Upper lobe of left lung (tissue), 4 donors: ENCODE measurements at regions not wholly inside any gene's neighbourhood (a gene's known extent, or its start where the extent isn't known, plus 50 kb on each side); places are given as distances from the start of the nearest gene placed in this dataset.

Experiments used
- EP300 ChIP-seq, 4 donors: sonication (generic); formaldehyde crosslinking; IDR thresholded peaks; one replicate each; pipeline ENCODE4 v1.5.1; 2017; ENCODE audit warnings: antibody characterized with exemption in 4 of 4, control low read depth in 2 of 4
- POLR2A ChIP-seq, 4 donors: fragments of 450-650 bp; IDR thresholded peaks; one replicate each; pipeline ENCODE4 v1.5.1; 2016 to 2017; ENCODE audit warnings: antibody characterized with exemption in 4 of 4, mild to moderate bottlenecking in 2 of 4
- POLR2AphosphoS5 ChIP-seq, 2 donors: sonication (generic); formaldehyde crosslinking; IDR thresholded peaks; one replicate each; pipeline ENCODE4 v1.5.1; 2017; ENCODE audit warnings: antibody characterized with exemption in 2 of 2
- TF ChIP-seq, protein P1 (sequence below), 6 experiments: fragments of 450-650 bp in 4 of 6; fragments of 200-600 bp in 2 of 6; sonication (generic) in 2 of 6; IDR thresholded peaks; one replicate each; pipeline ENCODE4 v1.5.1; 2016 to 2019; ENCODE audit warnings: antibody characterized with exemption in 6 of 6

DNA sequence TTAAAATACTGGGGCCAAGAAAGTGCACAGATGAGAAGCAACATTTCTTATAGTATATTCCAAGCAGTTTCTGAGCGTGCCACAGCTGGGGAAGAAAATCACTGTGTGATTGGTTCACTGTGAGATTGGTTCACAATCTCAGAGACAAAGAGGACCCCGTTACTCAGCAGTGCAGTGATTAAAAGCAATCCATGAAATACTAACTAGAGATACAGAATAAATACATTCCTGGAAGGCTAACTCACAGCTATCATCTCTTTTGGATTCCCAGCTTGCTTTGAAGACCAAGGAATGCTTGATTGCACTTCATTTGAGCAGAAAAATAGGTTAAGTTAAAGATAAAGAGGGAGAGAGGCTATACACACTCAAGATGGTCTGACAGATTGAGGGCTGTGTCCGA, 132.1 kb upstream of the RAPGEF2 start:
- TF ChIP-seq, protein P1, sequence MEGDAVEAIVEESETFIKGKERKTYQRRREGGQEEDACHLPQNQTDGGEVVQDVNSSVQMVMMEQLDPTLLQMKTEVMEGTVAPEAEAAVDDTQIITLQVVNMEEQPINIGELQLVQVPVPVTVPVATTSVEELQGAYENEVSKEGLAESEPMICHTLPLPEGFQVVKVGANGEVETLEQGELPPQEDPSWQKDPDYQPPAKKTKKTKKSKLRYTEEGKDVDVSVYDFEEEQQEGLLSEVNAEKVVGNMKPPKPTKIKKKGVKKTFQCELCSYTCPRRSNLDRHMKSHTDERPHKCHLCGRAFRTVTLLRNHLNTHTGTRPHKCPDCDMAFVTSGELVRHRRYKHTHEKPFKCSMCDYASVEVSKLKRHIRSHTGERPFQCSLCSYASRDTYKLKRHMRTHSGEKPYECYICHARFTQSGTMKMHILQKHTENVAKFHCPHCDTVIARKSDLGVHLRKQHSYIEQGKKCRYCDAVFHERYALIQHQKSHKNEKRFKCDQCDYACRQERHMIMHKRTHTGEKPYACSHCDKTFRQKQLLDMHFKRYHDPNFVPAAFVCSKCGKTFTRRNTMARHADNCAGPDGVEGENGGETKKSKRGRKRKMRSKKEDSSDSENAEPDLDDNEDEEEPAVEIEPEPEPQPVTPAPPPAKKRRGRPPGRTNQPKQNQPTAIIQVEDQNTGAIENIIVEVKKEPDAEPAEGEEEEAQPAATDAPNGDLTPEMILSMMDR (IDR thresholded peaks at IDR 0.05): no peak
- TF ChIP-seq EP300 (IDR thresholded peaks at IDR 0.05) (no peak), POLR2AphosphoS5 (IDR thresholded peaks at IDR 0.05) (no peak), POLR2A (IDR thresholded peaks at IDR 0.05) (no peak)
